Posterior cingulate gyrus (tissue), 11 donors: ENCODE measurements at regions not wholly inside any gene's neighbourhood (a gene's known extent, or its start where the extent isn't known, plus 50 kb on each side); places are given as distances from the start of the nearest gene placed in this dataset.

Experiments used
- DNase-seq, 10 donors: peaks; one replicate each; pipeline versions ENCODE4 v3.0.0 to v3.0.0-alpha.2; 2020 to 2021; ENCODE audit warnings: mixed read lengths in 3 of 10
- intact Hi-C: fragments of 100-400 bp; cut with DNase I; formaldehyde crosslinking; loops from one replicate; pipeline ENCODE4 v1.15.1; 2023

- no peak for DNase-seq
- intact Hi-C loops: no loop called here
Observed at GRCh38 chr3:70805061-70805889, 492.8 kb upstream of the MDFIC2 start.

- DNase-seq: no peak
- intact Hi-C loops: no loop called here
Observed at GRCh38 chr3:70803891-70804290, 491.5 kb upstream of the MDFIC2 start.

GRCh38 chr3:70803319-70803718 is 490.9 kb upstream of the MDFIC2 start:
- DNase-seq: no peak
- intact Hi-C loops: no loop called here

- no peak for DNase-seq
- intact Hi-C loops: no loop called here
Observed at GRCh38 chr3:70800951-70801350, 488.5 kb upstream of the MDFIC2 start.

GRCh38 chr3:70789878-70790277 is 477.4 kb upstream of the MDFIC2 start:
- intact Hi-C loops: no loop called here
- DNase-seq: no peak

GRCh38 chr3:70780790-70781189 is 468.4 kb upstream of the MDFIC2 start:
- DNase-seq: no peak
- intact Hi-C loops: no loop called here

GRCh38 chr3:70779296-70779695 is 466.9 kb upstream of the MDFIC2 start:
- intact Hi-C loops: no loop called here
- no peak for DNase-seq

GRCh38 chr3:70776081-70776480 is 463.6 kb upstream of the MDFIC2 start:
- intact Hi-C loops: no loop called here
- no peak for DNase-seq

- intact Hi-C loops: no loop called here
- DNase-seq: no peak
Observed at GRCh38 chr3:70775257-70775656, 462.8 kb upstream of the MDFIC2 start.

- DNase-seq: no peak
- intact Hi-C loops: no loop called here
Observed at GRCh38 chr3:70774641-70775040, 462.2 kb upstream of the MDFIC2 start.

GRCh38 chr3:70771426-70772147 is 459.1 kb upstream of the MDFIC2 start:
- intact Hi-C loops: no loop called here
- no peak for DNase-seq

- intact Hi-C loops: no loop called here
- no peak for DNase-seq
Observed at GRCh38 chr3:70770650-70771049, 458.2 kb upstream of the MDFIC2 start.

GRCh38 chr3:70766301-70766700 is 453.9 kb upstream of the MDFIC2 start:
- intact Hi-C loops: no loop called here

GRCh38 chr3:70763894-70764293 is 451.5 kb upstream of the MDFIC2 start:
- intact Hi-C loops: no loop called here
- no peak for DNase-seq

More at GRCh38 chr3:70766301-70766700, 453.9 kb upstream of the MDFIC2 start:
- DNase-seq: no peak

- no peak for DNase-seq
- intact Hi-C loops: no loop called here
Observed at GRCh38 chr3:70757658-70758057, 445.2 kb upstream of the MDFIC2 start.

GRCh38 chr3:70755526-70755925 is 443.1 kb upstream of the MDFIC2 start:
- no peak for DNase-seq
- intact Hi-C loops: no loop called here

GRCh38 chr3:70754314-70754713 is 441.9 kb upstream of the MDFIC2 start:
- no peak for DNase-seq
- intact Hi-C loops: no loop called here

- intact Hi-C loops: no loop called here
- no peak for DNase-seq
Observed at GRCh38 chr3:70753572-70753971, 441.1 kb upstream of the MDFIC2 start.

- no peak for DNase-seq
- intact Hi-C loops: no loop called here
Observed at GRCh38 chr3:70752051-70752450, 439.6 kb upstream of the MDFIC2 start.

GRCh38 chr3:70749122-70749521 is 436.7 kb upstream of the MDFIC2 start:
- intact Hi-C loops: no loop called here
- no peak for DNase-seq

GRCh38 chr3:70748593-70748992 is 436.2 kb upstream of the MDFIC2 start:
- intact Hi-C loops: no loop called here
- no peak for DNase-seq

GRCh38 chr3:70747847-70748246 is 435.4 kb upstream of the MDFIC2 start:
- no peak for DNase-seq
- intact Hi-C loops: no loop called here
